Pancreas (tissue), 10 donors: ENCODE measurements at regions not wholly inside any gene's neighbourhood (a gene's known extent, or its start where the extent isn't known, plus 50 kb on each side); places are given as distances from the start of the nearest gene placed in this dataset.

Experiments
- ATAC-seq, 4 donors: fragments of 200-7000 bp; cut with Tn5 transposase; one replicate each; pipeline versions ENCODE4 v1.8.0 to v1.9.1; 2020; ENCODE audit warnings: mild to moderate bottlenecking in 4 of 4, moderate library complexity in 4 of 4
- DNase-seq, 6 donors: peaks; one replicate each; pipeline ENCODE4 v3.0.0-alpha.2; 2020
- FAIRE-seq: peaks from 2 replicates; lab custom pipeline; 2012; peaks lifted over from hg19 to GRCh38; lab: Jason Lieb, UNC
- H3K27ac ChIP-seq, 4 donors: fragments of 200-600 bp; sonication (generic); 1 replicate in 3 of 4; 2 replicates in 1 of 4; pipeline versions ENCODE4 v1.5.0 to v1.8.0; 2020
- H3K27me3 ChIP-seq, 4 donors: fragments of 200-600 bp; one replicate each; pipeline ENCODE4 v1.8.0; 2021
- H3K36me3 ChIP-seq, 3 donors: fragments of 200-600 bp; sonication (generic) in 1 of 3; one replicate each; pipeline versions ENCODE4 v1.5.0 to v1.8.0; 2020 to 2021
- H3K4me1 ChIP-seq, 3 donors: fragments of 200-600 bp; one replicate each; pipeline ENCODE4 v1.8.0; 2021
- H3K4me3 ChIP-seq, 4 donors: fragments of 200-600 bp; sonication (generic) in 2 of 4; one replicate each; pipeline versions ENCODE4 v1.5.0 to v1.8.0; 2020 to 2021
- H3K9me3 ChIP-seq, 4 donors: fragments of 200-600 bp; one replicate each; pipeline ENCODE4 v1.8.0; 2021
- WGBS, 2 donors: extraction: QIAGEN DNeasy Blood & Tissue Kit; methylation state at CpG; one replicate each; pipeline ENCODE4 v1.1.7; 2013; 5-methylcytosine and 5-hydroxymethylcytosine counted together
- intact Hi-C, 3 donors: fragments of 100-400 bp; cut with DNase I; formaldehyde crosslinking; loops; one replicate each; pipeline versions ENCODE4 v1.11.1 to v1.14.2; 2022
- TF ChIP-seq, protein P1 (sequence below), 4 donors: fragments of 200-600 bp; sonication (generic) in 3 of 4; IDR thresholded peaks; one replicate each; pipeline versions ENCODE4 v1.5.0 to v1.8.0; 2021; ENCODE audit warnings: antibody characterized with exemption in 4 of 4
- donor health status: healthy with polysubstance abuse.
- donor health status: DM: no; HTN: no; CAD: no; lungs with moderate emphysema.
- donor health status: DM: no; HTN: no; CAD: no.
- donor health status: control.
- donor health status: control.
- donor health status: Bipolar disorder and iron deficiency.
- donor health status: DM: yes; HTN: yes; CAD: no.
- donor health status: DM: no; HTN: no; CAD: no.
- donor health status: DM: no; HTN: no; CAD: no.
- donor health status: DM: yes; HTN: yes; CAD: no.

DNA sequence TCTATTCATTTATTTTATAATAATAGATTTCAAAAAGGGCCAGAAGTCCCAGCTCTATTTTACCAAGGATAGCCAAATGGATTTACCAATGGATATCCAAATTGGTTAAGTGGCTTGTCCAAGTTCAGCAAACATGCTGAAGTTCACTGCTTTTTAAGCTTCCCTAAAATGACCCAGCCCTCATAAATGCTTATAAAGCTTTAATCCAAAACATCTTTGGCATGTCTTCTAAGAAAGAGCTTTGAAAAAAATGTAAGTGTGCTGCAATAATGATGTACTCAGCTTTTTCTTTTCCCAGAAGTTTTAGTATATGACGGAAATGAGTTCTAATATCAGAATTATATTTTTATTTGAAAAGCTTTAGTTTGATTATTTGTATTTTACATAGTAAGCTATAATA lies 451.5 kb upstream of the ADAMTS5 start:
- intact Hi-C loops, result no loop called here
- Histone ChIP-seq H3K27ac (no peak overlapping the region), H3K9me3 (no peaks in the 10 kb centered on the region), H3K27me3 (no peaks in the 10 kb centered on the region), H3K4me1 (no peaks in the 10 kb centered on the region), H3K36me3 (no peaks in the 10 kb centered on the region), H3K4me3 (no peak overlapping the region)
- no peak for ATAC-seq
- 86 to 89% methylated on average over 1 of the region's 1 CpG for WGBS, 2 donors
- TF ChIP-seq, protein P1, sequence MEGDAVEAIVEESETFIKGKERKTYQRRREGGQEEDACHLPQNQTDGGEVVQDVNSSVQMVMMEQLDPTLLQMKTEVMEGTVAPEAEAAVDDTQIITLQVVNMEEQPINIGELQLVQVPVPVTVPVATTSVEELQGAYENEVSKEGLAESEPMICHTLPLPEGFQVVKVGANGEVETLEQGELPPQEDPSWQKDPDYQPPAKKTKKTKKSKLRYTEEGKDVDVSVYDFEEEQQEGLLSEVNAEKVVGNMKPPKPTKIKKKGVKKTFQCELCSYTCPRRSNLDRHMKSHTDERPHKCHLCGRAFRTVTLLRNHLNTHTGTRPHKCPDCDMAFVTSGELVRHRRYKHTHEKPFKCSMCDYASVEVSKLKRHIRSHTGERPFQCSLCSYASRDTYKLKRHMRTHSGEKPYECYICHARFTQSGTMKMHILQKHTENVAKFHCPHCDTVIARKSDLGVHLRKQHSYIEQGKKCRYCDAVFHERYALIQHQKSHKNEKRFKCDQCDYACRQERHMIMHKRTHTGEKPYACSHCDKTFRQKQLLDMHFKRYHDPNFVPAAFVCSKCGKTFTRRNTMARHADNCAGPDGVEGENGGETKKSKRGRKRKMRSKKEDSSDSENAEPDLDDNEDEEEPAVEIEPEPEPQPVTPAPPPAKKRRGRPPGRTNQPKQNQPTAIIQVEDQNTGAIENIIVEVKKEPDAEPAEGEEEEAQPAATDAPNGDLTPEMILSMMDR (IDR thresholded peaks at IDR 0.05), result no peak
- no peak for DNase-seq
- FAIRE-seq, result peak; percentile 82

DNA sequence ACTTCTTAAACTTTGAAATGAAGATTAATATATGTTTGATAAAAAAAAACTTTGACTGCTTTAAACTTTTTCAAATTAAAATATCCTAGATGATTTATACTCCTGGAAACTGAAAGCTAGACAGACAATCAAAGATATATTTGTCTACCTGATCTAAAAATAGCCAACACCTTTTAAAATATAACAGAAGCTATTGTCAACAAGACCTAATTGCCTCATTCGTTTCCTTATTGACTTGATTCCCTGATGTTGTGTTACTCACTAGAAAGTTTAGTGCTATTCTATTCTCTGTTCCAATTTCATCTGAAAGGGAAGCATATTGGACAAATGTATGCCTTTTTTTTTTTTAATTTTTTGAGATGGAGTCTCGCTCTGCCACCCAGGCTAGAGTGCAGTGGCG lies 445.6 kb upstream of the ADAMTS5 start:
- DNase-seq (no peak), FAIRE-seq (peak; percentile 90), ATAC-seq (peak; percentile 55 to 88 (median 84))
- H3K36me3 ChIP-seq, result no peaks in the 10 kb centered on the region
- H3K9me3 ChIP-seq, result no peaks in the 10 kb centered on the region
- TF ChIP-seq, protein P1 (IDR thresholded peaks at IDR 0.05), result no peak
- intact Hi-C loops, result no loop called here
- peak overlapping the region in 2 of 4 donors; percentile 18 to 25 for H3K27ac ChIP-seq
- no peaks in the 10 kb centered on the region for H3K27me3 ChIP-seq
- WGBS, 2 donors, result 64 to 65% methylated on average over 3 of the region's 3 CpGs
- H3K4me3 ChIP-seq, result no peak overlapping the region
- H3K4me1 ChIP-seq, result peaks cover 0 to 7% (median 0%) of the 10 kb centered on the region in 3 donors

- intact Hi-C loops, result no loop called here
- Histone ChIP-seq H3K27ac (no peak overlapping the region), H3K36me3 (no peaks in the 10 kb centered on the region), H3K4me1 (peaks cover 0 to 13% (median 0%) of the 10 kb centered on the region in 3 donors), H3K9me3 (no peaks in the 10 kb centered on the region), H3K4me3 (no peak overlapping the region), H3K27me3 (no peaks in the 10 kb centered on the region)
- 55 to 69% methylated on average over 2 of the region's 2 CpGs for WGBS, 2 donors
- ATAC-seq (peak in 1 of 4 donors; percentile 41), FAIRE-seq (no peak), DNase-seq (no peak)
- TF ChIP-seq, protein P1 (IDR thresholded peaks at IDR 0.05), result no peak
These were observed 441.9 kb upstream of the ADAMTS5 start for GRCh38 chr21:27408826-27409225.

- DNase-seq (no peak), ATAC-seq (no peak), FAIRE-seq (no peak)
- Histone ChIP-seq H3K4me3 (no peak overlapping the region), H3K9me3 (no peaks in the 10 kb centered on the region), H3K27me3 (no peaks in the 10 kb centered on the region), H3K36me3 (no peaks in the 10 kb centered on the region), H3K4me1 (peaks cover 0 to 7% (median 0%) of the 10 kb centered on the region in 3 donors), H3K27ac (no peak overlapping the region)
- TF ChIP-seq, protein P1 (IDR thresholded peaks at IDR 0.05), result no peak
- 47% methylated on average over 5 of the region's 5 CpGs for WGBS, 2 donors
- intact Hi-C loops, result no loop called here
These were observed 440.4 kb upstream of the ADAMTS5 start for GRCh38 chr21:27407271-27407670.

GRCh38 chr21:27406300-27407009 lies 439.6 kb upstream of the ADAMTS5 start:
- Histone ChIP-seq H3K4me1 (peaks cover 0 to 6% (median 0%) of the 10 kb centered on the region in 3 donors), H3K4me3 (no peak overlapping the region), H3K27me3 (no peaks in the 10 kb centered on the region), H3K9me3 (no peaks in the 10 kb centered on the region), H3K36me3 (no peaks in the 10 kb centered on the region), H3K27ac (no peak overlapping the region)
- WGBS, 2 donors, result 57 to 67% methylated on average over 3 of the region's 3 CpGs
- no peak for DNase-seq
- no peak for FAIRE-seq
- TF ChIP-seq, protein P1 (IDR thresholded peaks at IDR 0.05), result no peak
- ATAC-seq, result peak in 1 of 4 donors; percentile 25
- intact Hi-C loops, result no loop called here
